ENCODE measurements at regions not wholly inside any gene's neighbourhood (a gene's known extent, or its start where the extent isn't known, plus 50 kb on each side); places are given as distances from the start of the nearest gene placed in this dataset.
"Not testable (repeated sequence)": the region's sequence is repeated elsewhere in the genome, so short reads cannot be mapped to it uniquely, and the experiment has no call there.

- DNase-seq (ENCODE audit: low read depth) = peak; percentile 66
- no peak overlapping the region for H3K4me3 ChIP-seq (ENCODE audit: low read depth, low read length)
- TF ChIP-seq CTCF (IDR thresholded peaks at IDR 0.05; ENCODE audit: control insufficient read depth, extremely low read depth, insufficient read depth) = peak; percentile 51
These were observed 102.4 kb downstream of the ASB1 start for GRCh38 chr2:238528953-238529781.

GRCh38 chr2:238531017-238531645, 104.4 kb downstream of the ASB1 start:
- DNase-seq (ENCODE audit: low read depth); H3K4me3 ChIP-seq (ENCODE audit: low read depth, low read length): not testable (repeated sequence)

GRCh38 chr2:238543732-238544131, 117.0 kb downstream of the ASB1 start:
- not testable (repeated sequence) for H3K4me3 ChIP-seq (ENCODE audit: low read depth, low read length); DNase-seq (ENCODE audit: low read depth)

- no peak overlapping the region for H3K4me3 ChIP-seq (ENCODE audit: low read depth, low read length)
- no peak for TF ChIP-seq CTCF (IDR thresholded peaks at IDR 0.05; ENCODE audit: control insufficient read depth, extremely low read depth, insufficient read depth)
- DNase-seq (ENCODE audit: low read depth) = no peak
These were observed 122.3 kb downstream of the ASB1 start for GRCh38 chr2:238548902-238549462.

- H3K4me3 ChIP-seq (ENCODE audit: low read depth, low read length) = no peak overlapping the region
- no peak for TF ChIP-seq CTCF (IDR thresholded peaks at IDR 0.05; ENCODE audit: control insufficient read depth, extremely low read depth, insufficient read depth)
These were observed 123.1 kb downstream of the ASB1 start for GRCh38 chr2:238549866-238550265.

GRCh38 chr2:238551091-238551490, 124.4 kb downstream of the ASB1 start:
- DNase-seq (ENCODE audit: low read depth) = no peak
- no peak overlapping the region for H3K4me3 ChIP-seq (ENCODE audit: low read depth, low read length)
- no peak for TF ChIP-seq CTCF (IDR thresholded peaks at IDR 0.05; ENCODE audit: control insufficient read depth, extremely low read depth, insufficient read depth)

More at GRCh38 chr2:238549866-238550265, 123.1 kb downstream of the ASB1 start:
- DNase-seq (ENCODE audit: low read depth) = no peak

GRCh38 chr2:238552226-238552625, 125.5 kb downstream of the ASB1 start:
- no peak for TF ChIP-seq CTCF (IDR thresholded peaks at IDR 0.05; ENCODE audit: control insufficient read depth, extremely low read depth, insufficient read depth)
- no peak for DNase-seq (ENCODE audit: low read depth)
- no peak overlapping the region for H3K4me3 ChIP-seq (ENCODE audit: low read depth, low read length)
